GM23338 (cell line): ENCODE measurements at regions not wholly inside any gene's neighbourhood (a gene's known extent, or its start where the extent isn't known, plus 50 kb on each side); places are given as distances from the start of the nearest gene placed in this dataset.
"Not testable (repeated sequence)": the region's sequence is repeated elsewhere in the genome, so short reads cannot be mapped to it uniquely, and the experiment has no call there.

Experiments used
- CREB1 ChIP-seq: fragments of 250-450 bp; sonication (Bioruptor Pico); IDR thresholded peaks from 2 replicates; pipeline ENCODE4 v1.5.0; 2020; ENCODE audit warnings: low read depth, mild to moderate bottlenecking, moderate library complexity
- CTCF ChIP-seq, 2 experiments: fragments of 200-600 bp in 1 of 2; sonication (generic) in 1 of 2; conservative IDR thresholded peaks; 2 replicates each; pipeline versions ENCODE4 v1.5.1 to v1.6.1; 2016 to 2017; ENCODE audit warnings: antibody characterized with exemption in 2 of 2, low read depth in 2 of 2, mild to moderate bottlenecking in 2 of 2, moderate library complexity in 1 of 2
- ETS1 ChIP-seq: IDR thresholded peaks from 2 replicates; pipeline ENCODE4 v1.6.1; 2016; ENCODE audit warnings: antibody characterized with exemption
- EZH2 ChIP-seq: fragments of 200-600 bp; sonication (generic); IDR thresholded peaks from one replicate; pipeline ENCODE4 v1.8.0; 2017; ENCODE audit warnings: antibody characterized with exemption, mild to moderate bottlenecking, low read depth; ENCODE audit not compliant: unreplicated experiment
- EZH2phosphoT487 ChIP-seq: fragments of 200-600 bp; sonication (generic); IDR thresholded peaks from one replicate; pipeline ENCODE4 v1.8.1; 2018; ENCODE audit warnings: antibody characterized with exemption; ENCODE audit not compliant: unreplicated experiment
- JUNB ChIP-seq: IDR thresholded peaks from one replicate; pipeline ENCODE4 v1.6.1; 2016; ENCODE audit warnings: antibody characterized with exemption; ENCODE audit not compliant: unreplicated experiment
- NANOG ChIP-seq: IDR thresholded peaks from 2 replicates; pipeline ENCODE4 v1.6.1; 2016; ENCODE audit warnings: antibody characterized with exemption, borderline replicate concordance
- POLR2AphosphoS5 ChIP-seq: IDR thresholded peaks from 2 replicates; pipeline ENCODE4 v1.6.1; 2016; ENCODE audit warnings: antibody characterized with exemption, low read depth
- REST ChIP-seq: IDR thresholded peaks from one replicate; pipeline ENCODE4 v1.6.1; 2018; ENCODE audit warnings: antibody characterized with exemption; ENCODE audit not compliant: unreplicated experiment
- STAT1 ChIP-seq: IDR thresholded peaks from one replicate; pipeline ENCODE4 v1.6.1; 2016; ENCODE audit warnings: antibody characterized with exemption; ENCODE audit not compliant: unreplicated experiment
- ZNF114 ChIP-seq: fragments of 250-450 bp; sonication (Bioruptor Pico); IDR thresholded peaks from 2 replicates; pipeline ENCODE4 v1.5.0; 2020; ENCODE audit warnings: mild to moderate bottlenecking, moderate library complexity
- ZNF331 ChIP-seq: fragments of 250-450 bp; sonication (Bioruptor Pico); IDR thresholded peaks from 2 replicates; pipeline ENCODE4 v1.5.0; 2020; ENCODE audit warnings: low read depth, mild to moderate bottlenecking, moderate library complexity
- ZNF462 ChIP-seq: fragments of 250-450 bp; sonication (Bioruptor Pico); IDR thresholded peaks from 2 replicates; pipeline ENCODE4 v1.5.0; 2020; ENCODE audit warnings: mild to moderate bottlenecking, moderate library complexity

- not testable (repeated sequence) for TF ChIP-seq POLR2AphosphoS5; REST; CTCF (conservative IDR thresholded peaks at IDR 0.05; ENCODE audit: low read depth in 2 of 2); EZH2; EZH2phosphoT487; CREB1 (CRISPR knock-in tag); JUNB; ZNF114; STAT1; NANOG; ETS1; ZNF331 (CRISPR knock-in tag); ZNF462 (CRISPR knock-in tag)
Measured at GRCh38 chrX:472275-472674, 85.6 kb upstream of the PPP2R3B start.
